SK-N-SH treated with all-trans-retinoic acid at 6 μM for 48 hours (cell line): ENCODE measurements at regions not wholly inside any gene's neighbourhood (a gene's known extent, or its start where the extent isn't known, plus 50 kb on each side); places are given as distances from the start of the nearest gene placed in this dataset.

Experiments used
- CREB5 ChIP-seq: fragments of 250-450 bp; sonication (Bioruptor Pico); IDR thresholded peaks from 2 replicates; pipeline ENCODE4 v1.5.1; 2020; ENCODE audit warnings: low read depth, mild to moderate bottlenecking, moderate library complexity
- CSDC2 ChIP-seq: fragments of 250-450 bp; sonication (Bioruptor Pico); IDR thresholded peaks from 2 replicates; pipeline ENCODE4 v1.5.0; 2020; ENCODE audit warnings: mild to moderate bottlenecking, moderate library complexity
- CSRNP3 ChIP-seq: fragments of 250-450 bp; sonication (Bioruptor Pico); IDR thresholded peaks from 2 replicates; pipeline ENCODE4 v1.5.1; 2021; ENCODE audit warnings: mild to moderate bottlenecking, moderate library complexity
- ZNF565 ChIP-seq: fragments of 450-650 bp; formaldehyde crosslinking; conservative IDR thresholded peaks from 2 replicates; pipeline ENCODE4 v1.5.0; 2020; ENCODE audit warnings: low read depth, mild to moderate bottlenecking, moderate library complexity

GRCh38 chr2:204049635-204050034 is 113.1 kb downstream of the ICOS start:
- no peak for TF ChIP-seq ZNF565 (CRISPR knock-in tag)
- TF ChIP-seq CSRNP3: no peak
- TF ChIP-seq CREB5 (CRISPR knock-in tag): no peak
- no peak for TF ChIP-seq CSDC2 (CRISPR knock-in tag)
